Nucleus accumbens (tissue), 56 donors: ENCODE measurements at regions not wholly inside any gene's neighbourhood (a gene's known extent, or its start where the extent isn't known, plus 50 kb on each side); places are given as distances from the start of the nearest gene placed in this dataset.
A peak's percentile ranks its signal among the peaks of the same experiment; 100 is the strongest.

Experiments used
- DNase-seq, 56 donors: peaks; one replicate each; lab custom pipeline; 2025; lab: John Stamatoyannopoulos, UW

- no peak for DNase-seq
These were observed 138.6 kb upstream of the CAMK1G start for GRCh38 chr1:209444961-209445360.

- DNase-seq, result no peak
These were observed 137.9 kb upstream of the CAMK1G start for GRCh38 chr1:209445576-209445975.

GRCh38 chr1:209446356-209446755 is 137.2 kb upstream of the CAMK1G start:
- no peak for DNase-seq

- DNase-seq, result no peak
These were observed 129.0 kb upstream of the CAMK1G start for GRCh38 chr1:209454340-209454994.

DNA sequence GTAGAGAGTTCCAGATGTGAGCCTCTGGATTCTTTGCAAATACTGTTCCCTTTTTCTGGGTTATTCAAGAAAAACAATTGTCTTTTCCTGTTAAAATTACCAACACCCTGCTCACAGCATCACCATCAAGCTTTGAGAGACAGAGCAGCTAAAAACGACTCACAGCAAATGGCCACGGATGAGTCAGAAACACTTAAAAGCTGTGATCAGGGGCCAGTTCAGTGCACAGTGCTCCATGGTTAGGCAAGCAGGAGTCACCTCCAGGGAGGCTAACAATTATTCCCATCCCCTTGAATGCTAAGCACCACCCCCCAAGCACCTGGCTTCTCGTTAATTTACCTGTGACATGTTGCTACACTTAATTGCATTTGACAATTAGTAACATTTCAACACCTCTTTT is 128.4 kb upstream of the CAMK1G start:
- DNase-seq, result no peak

DNA sequence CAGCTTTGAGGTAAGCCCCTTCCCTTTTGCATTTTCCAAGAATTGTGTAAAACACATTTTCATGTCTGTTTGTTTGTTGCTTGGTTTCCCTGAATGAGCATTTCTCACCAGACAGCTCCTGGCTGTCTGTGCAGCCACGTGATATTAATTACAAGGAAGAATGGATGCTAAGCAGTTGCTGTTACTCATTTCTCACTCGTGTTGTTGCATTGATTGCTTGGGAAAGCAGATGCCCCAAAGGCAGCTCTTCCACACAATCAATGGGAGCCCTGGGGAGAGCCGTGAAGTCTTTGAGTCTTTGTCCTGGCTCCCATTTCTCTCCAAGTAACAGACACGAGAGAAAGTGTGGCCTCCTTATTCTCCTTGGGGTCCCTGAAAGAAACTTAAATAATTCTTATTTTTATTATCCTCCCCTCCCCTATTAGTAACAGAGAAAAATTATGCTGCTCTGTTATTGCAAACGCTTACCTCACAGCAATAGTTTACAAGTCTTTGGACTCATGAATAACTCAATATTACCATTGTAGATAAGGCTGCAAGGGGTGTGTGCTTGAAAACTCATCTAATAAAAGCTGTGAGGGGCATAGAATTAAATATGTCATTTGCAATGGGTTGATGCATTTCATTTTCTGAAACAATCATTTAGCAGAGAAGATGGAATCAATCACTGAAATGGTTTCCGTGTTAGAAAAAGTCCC is 127.7 kb upstream of the CAMK1G start:
- no peak for DNase-seq

- DNase-seq, result peak in 16 of 56 donors; percentile 1 to 56 (median 14)
These were observed 126.6 kb upstream of the CAMK1G start for GRCh38 chr1:209456878-209457277.

GRCh38 chr1:209457401-209458125 is 126.0 kb upstream of the CAMK1G start:
- DNase-seq, result no peak

- DNase-seq, result no peak
These were observed 124.6 kb upstream of the CAMK1G start for GRCh38 chr1:209458921-209459320.

GRCh38 chr1:209461168-209461567 is 122.3 kb upstream of the CAMK1G start:
- no peak for DNase-seq

GRCh38 chr1:209462433-209462832 is 121.1 kb upstream of the CAMK1G start:
- DNase-seq, result no peak

DNA sequence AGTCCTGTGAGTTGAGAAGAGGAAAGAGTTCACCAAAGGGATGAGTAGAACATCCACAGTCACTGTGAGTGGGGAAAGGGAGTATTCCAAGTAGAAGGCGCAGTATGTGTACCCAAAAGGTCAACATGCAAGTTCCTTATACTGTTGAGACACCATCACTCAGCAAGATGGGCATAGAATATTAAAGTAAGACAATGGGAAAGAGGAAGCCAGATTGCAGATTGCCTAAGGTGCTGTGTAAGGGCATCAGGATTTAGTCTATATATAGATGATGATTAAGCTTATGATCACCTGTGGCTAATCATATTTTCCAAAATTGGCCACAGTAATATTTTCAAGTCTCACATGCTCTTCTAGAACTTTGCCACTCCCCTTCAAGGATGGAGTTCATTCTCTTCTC is 120.1 kb upstream of the CAMK1G start:
- DNase-seq, result no peak

DNA sequence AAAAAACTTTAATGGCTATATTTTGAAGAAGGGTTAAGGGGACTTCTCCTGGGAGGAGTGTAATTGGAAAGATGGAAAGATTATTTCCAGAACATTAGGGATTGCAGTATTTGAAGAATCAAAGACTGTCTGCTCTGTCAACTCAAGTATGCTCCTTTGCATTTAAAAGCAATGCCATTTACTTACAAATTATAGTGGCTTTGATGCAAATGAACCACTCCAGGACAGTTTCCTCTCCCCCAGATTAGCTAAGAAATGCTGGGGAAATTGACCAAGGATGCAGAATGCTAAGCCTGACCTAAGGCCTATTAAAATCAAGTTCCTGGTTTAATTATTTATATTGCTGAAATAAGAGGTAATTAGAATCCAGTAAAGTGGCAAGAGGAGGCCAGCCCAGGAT is 110.5 kb upstream of the CAMK1G start:
- no peak for DNase-seq

GRCh38 chr1:209480345-209480744 is 103.2 kb upstream of the CAMK1G start:
- DNase-seq, result no peak

DNA sequence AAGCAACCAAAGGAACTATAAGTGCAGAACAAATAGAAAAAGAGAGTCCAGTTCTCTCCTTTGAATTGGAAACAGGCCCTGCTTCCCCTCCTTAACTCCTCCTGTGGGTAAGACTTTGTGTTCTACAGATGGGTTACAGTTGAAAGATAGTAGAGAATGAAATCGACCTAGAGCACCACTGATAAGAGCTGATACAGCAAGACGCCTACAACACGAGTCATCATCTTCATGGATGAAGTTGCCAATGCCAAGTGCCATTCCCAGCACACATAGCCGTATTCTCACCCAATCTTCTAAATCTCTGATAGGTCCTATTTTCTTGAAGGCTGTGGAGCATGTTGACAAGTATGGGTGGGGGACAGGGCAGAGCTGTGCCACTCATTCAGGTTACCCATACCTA is 99.8 kb upstream of the CAMK1G start:
- DNase-seq, result no peak

DNA sequence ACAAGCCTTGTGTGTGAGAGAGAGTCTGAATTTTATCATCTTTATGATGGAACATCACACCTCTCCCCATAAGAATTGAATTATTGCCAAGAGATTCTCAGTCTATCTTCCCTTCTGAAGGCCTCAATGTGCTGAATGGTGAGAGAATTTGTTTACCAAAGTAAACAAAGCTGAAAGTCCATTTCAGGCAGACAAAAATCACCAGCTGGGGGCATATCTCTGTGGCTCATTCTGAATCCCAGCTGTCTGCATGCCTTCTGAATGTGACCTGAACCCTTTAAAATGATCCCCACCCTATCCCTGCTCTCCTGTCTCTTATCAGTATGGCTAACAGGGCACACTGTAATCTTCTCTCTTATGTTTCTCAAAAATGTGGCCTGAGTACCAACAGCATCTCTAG is 99.1 kb upstream of the CAMK1G start:
- DNase-seq, result no peak

- DNase-seq, result peak in 3 of 56 donors; percentile 0 to 5 (median 5)
These were observed 98.3 kb upstream of the CAMK1G start for GRCh38 chr1:209485167-209485566.

DNA sequence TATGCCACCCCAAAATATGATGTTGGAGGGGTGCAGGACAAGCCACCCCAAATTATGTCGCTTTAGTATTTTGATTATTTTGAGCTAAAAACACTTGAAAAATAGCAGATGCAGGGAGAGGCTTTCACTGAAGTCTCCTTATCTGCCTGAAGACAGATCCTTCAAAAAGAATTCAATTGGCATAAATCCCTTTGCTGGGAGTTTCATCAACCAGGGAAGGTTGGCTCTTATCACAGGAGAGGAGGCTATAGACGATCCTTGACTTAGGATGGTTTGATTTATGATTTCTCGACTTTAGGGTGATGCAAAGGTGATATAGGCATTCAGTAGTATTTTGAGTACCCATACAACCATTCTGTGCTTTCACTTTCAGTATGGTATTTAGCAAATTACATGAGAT is 97.8 kb upstream of the CAMK1G start:
- DNase-seq, result no peak

DNA sequence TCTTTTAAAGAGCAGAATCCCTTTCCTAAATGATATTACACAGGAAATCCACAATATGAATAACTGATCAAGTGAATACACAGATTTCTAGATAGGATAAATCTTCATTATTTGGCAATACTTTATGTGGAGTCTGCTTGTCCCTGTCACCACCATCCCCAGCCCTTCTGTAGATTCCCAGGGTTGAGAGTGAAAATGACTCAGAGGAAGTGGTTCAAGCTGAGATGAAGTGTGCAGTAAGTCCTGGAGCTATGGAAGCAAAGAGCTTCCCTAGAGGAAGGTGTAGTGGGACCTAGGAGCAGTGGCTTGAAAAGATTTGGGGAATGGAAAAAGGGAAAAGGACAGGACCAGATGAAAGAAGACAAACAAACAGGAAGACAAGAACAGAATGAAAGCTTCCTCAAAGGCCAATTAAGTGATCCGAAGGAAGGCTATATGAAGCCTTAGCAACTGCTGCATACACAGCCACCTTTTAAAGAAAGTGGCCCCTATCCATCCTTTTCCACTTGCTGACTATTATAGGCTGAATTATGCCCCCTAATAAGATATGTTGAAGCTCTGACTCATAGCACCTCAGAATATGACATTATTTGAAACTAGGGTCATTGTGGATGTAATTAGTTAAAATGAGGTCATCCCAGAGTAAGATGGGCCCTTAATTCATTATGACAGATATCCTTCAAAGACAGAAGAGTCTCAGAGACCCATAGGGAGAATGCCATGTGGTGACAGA is 96.5 kb upstream of the CAMK1G start:
- DNase-seq, result no peak

DNA sequence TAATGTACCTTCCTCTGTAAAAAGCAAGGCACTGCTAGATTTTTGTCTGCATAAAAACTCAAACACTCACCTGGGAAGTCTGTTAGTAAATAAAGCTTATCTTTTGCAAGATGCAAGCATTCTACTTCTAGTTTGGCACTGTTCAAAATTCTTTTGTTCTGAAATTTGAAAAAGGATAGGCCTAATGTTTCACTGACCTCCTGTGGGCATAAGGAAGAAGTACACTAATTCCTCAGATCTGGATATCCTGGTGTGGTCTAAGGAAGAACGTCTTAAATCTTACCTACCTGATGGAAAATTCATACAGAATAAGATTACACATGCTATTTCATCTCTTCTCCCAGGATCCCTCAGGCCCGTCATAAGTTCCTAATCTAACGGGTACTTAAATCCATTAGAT is 93.5 kb upstream of the CAMK1G start:
- no peak for DNase-seq

DNA sequence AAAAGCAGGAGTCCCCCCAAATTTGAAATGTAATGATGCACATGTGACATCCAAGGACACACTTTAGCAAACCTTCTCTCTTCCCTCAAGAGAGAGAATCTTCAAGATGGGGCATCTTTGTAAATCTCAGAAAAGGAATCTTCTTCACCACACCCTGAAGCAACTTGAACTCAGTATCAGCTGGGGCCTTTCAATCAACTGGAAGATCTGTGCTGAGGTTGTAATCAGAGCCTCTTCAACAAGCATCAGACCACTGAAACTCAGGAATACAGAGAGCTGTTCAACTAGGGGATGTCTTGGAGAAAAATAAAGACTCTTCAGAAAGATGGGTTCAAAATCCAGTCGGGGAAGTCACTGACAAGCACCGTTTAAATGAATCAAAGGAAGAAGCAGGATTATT is 92.5 kb upstream of the CAMK1G start:
- DNase-seq, result no peak
